ENCODE measurements at regions not wholly inside any gene's neighbourhood (a gene's known extent, or its start where the extent isn't known, plus 50 kb on each side); places are given as distances from the start of the nearest gene placed in this dataset.

- DNase-seq = no peak
These were observed 333.8 kb downstream of the CDH26 start for GRCh38 chr20:60292001-60292520.

GRCh38 chr20:60294632-60295031 is 336.4 kb downstream of the CDH26 start:
- no peak for DNase-seq

- no peak for DNase-seq
These were observed 337.0 kb downstream of the CDH26 start for GRCh38 chr20:60295214-60295613.

- no peak for DNase-seq
These were observed 339.4 kb downstream of the CDH26 start for GRCh38 chr20:60297649-60298048.

- DNase-seq = no peak
These were observed 340.4 kb downstream of the CDH26 start for GRCh38 chr20:60298647-60299046.

GRCh38 chr20:60299951-60300350 is 341.7 kb downstream of the CDH26 start:
- no peak for DNase-seq

GRCh38 chr20:60300374-60300773 is 342.2 kb downstream of the CDH26 start:
- DNase-seq = no peak

GRCh38 chr20:60302875-60303274 is 344.7 kb downstream of the CDH26 start:
- no peak for DNase-seq

GRCh38 chr20:60304026-60304590 is 345.9 kb downstream of the CDH26 start:
- no peak for DNase-seq

- no peak for DNase-seq
These were observed 346.7 kb downstream of the CDH26 start for GRCh38 chr20:60304931-60305330.

- DNase-seq = no peak
These were observed 347.9 kb downstream of the CDH26 start for GRCh38 chr20:60306105-60306504.

- no peak for DNase-seq
These were observed 348.3 kb downstream of the CDH26 start for GRCh38 chr20:60306551-60306950.

GRCh38 chr20:60310560-60311349 is 352.5 kb downstream of the CDH26 start:
- no peak for DNase-seq

- peak; percentile 26 for DNase-seq
These were observed 355.0 kb downstream of the CDH26 start for GRCh38 chr20:60313191-60313590.

GRCh38 chr20:60313614-60314013 is 355.4 kb downstream of the CDH26 start:
- DNase-seq = no peak

- no peak for DNase-seq
These were observed 356.5 kb downstream of the CDH26 start for GRCh38 chr20:60314727-60315126.

GRCh38 chr20:60316476-60317158 is 358.4 kb downstream of the CDH26 start:
- no peak for DNase-seq

GRCh38 chr20:60317401-60317800 is 359.2 kb downstream of the CDH26 start:
- no peak for DNase-seq

GRCh38 chr20:60321601-60322000 is 363.4 kb downstream of the CDH26 start:
- DNase-seq = no peak

- no peak for DNase-seq
These were observed 368.6 kb downstream of the CDH26 start for GRCh38 chr20:60326821-60327220.

- DNase-seq = no peak
These were observed 369.9 kb downstream of the CDH26 start for GRCh38 chr20:60327971-60328660.

GRCh38 chr20:60330461-60330860 is 372.2 kb downstream of the CDH26 start:
- no peak for DNase-seq

GRCh38 chr20:60331688-60332300 is 373.6 kb downstream of the CDH26 start:
- no peak for DNase-seq

All from right hindlimb (tissue), 1 donor.